HCT116 (cell line): ENCODE measurements at regions not wholly inside any gene's neighbourhood (a gene's known extent, or its start where the extent isn't known, plus 50 kb on each side); places are given as distances from the start of the nearest gene placed in this dataset.

ENCODE experiments used
- ATF3 ChIP-seq: IDR thresholded peaks from 2 replicates; pipeline ENCODE4 v1.6.1; 2012
- TF ChIP-seq, protein P1 (sequence below), 3 experiments: fragments of 200-600 bp in 1 of 3; sonication (generic) in 1 of 3; IDR thresholded peaks in 2 of 3; conservative IDR thresholded peaks in 1 of 3; 2 replicates each; pipeline ENCODE4 v1.5.1; 2012 to 2017; ENCODE audit warnings: low read depth in 2 of 3, low read length in 2 of 3, antibody characterized with exemption in 1 of 3, borderline replicate concordance in 1 of 3, control low read depth in 1 of 3, mild to moderate bottlenecking in 1 of 3, mixed read lengths in 1 of 3, mixed run types in 1 of 3, moderate library complexity in 1 of 3; ENCODE audit not compliant: insufficient read depth in 1 of 3

DNA sequence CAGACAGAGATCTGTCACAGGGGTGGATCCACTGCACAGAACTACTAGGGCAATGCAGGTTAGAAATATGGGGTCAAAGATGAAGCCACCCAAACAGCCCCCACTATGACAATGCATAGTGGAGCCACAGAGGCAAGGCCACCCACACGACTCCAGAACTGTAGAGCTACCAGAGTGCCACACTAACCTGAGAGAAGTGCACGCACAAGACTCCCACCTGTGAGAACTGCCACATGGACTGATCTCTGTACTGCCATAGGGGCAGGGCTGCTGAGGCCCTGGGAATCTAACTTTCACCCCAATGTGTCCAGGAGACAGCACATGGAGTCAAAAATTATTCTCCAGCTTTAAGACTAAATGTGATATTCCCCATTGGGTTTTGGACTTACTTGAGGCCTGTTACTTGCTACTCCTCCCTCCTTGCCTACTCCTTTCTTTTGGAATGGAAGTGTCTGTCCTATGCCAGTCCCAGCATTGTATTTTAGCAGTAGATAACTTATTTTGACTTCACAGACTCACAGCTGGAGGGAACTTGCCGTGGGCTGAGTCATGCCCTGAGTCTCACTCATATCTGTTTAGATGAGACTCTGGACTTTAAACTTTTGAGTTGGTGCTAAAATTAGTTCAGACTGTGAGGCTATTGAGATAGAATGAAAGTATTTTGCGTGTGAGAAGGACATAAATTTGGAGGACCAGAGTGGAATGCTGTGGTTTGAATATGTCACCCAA, 853.3 kb downstream of the MAT2B start:
- TF ChIP-seq, protein P1, sequence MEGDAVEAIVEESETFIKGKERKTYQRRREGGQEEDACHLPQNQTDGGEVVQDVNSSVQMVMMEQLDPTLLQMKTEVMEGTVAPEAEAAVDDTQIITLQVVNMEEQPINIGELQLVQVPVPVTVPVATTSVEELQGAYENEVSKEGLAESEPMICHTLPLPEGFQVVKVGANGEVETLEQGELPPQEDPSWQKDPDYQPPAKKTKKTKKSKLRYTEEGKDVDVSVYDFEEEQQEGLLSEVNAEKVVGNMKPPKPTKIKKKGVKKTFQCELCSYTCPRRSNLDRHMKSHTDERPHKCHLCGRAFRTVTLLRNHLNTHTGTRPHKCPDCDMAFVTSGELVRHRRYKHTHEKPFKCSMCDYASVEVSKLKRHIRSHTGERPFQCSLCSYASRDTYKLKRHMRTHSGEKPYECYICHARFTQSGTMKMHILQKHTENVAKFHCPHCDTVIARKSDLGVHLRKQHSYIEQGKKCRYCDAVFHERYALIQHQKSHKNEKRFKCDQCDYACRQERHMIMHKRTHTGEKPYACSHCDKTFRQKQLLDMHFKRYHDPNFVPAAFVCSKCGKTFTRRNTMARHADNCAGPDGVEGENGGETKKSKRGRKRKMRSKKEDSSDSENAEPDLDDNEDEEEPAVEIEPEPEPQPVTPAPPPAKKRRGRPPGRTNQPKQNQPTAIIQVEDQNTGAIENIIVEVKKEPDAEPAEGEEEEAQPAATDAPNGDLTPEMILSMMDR (IDR thresholded peaks at IDR 0.05 in 2 of 3, conservative IDR thresholded peaks at IDR 0.05 in 1 of 3; ENCODE audit: borderline replicate concordance in 1 of 3, insufficient read depth in 1 of 3, low read depth in 2 of 3, low read length in 2 of 3), result no peak
- TF ChIP-seq ATF3, result no peak
